HCT116 (cell line): ENCODE measurements at regions not wholly inside any gene's neighbourhood (a gene's known extent, or its start where the extent isn't known, plus 50 kb on each side); places are given as distances from the start of the nearest gene placed in this dataset.

Source experiments
- ATAC-seq: fragments of 200-7000 bp; cut with Tn5 transposase; 2 replicates; pipeline ENCODE4 v1.9.1; 2020; ENCODE audit warnings: mild to moderate bottlenecking, moderate library complexity
- BruUV-seq: library from RNA; stranded (reverse); fragments of 400-500 nt; replicated peaks from 2 replicates; lab custom pipeline; 2021; lab: Mats Ljungman, UMichigan
- CTCF ChIA-PET: fragments of 300-600 bp; sonication (Branson Sonifier 250); formaldehyde crosslinking; loops from one replicate; lab custom pipeline; 2021; ENCODE audit warnings: antibody characterized with exemption; lab: Charles Lee
- POLR2A ChIA-PET: fragments of 300-600, 350-600 bp; sonication (Branson Sonifier 250); formaldehyde crosslinking; loops from one replicate; lab custom pipeline; 2021; ENCODE audit warnings: antibody characterized with exemption; lab: Charles Lee
- RAD21 ChIA-PET, 2 experiments: fragments of 300-600 bp; sonication (Branson Sonifier 250); formaldehyde crosslinking; loops; one replicate each; lab custom pipeline; 2023; ENCODE audit warnings: low total read pairs in 2 of 2; ENCODE audit not compliant: uncharacterized antibody in 2 of 2, unreplicated experiment in 2 of 2, low non-redundant PET in 1 of 2; lab: Charles Lee
- DNase-seq: peaks from one replicate; pipeline ENCODE4 v3.0.0-alpha.2; 2010; ENCODE audit warnings: low read depth, low spot score
- H2AFZ ChIP-seq: fragments of 200-600 bp; shearing (Covaris generic), sonication (generic); 2 replicates; pipeline ENCODE4 v1.6.1; 2017; ENCODE audit warnings: low read depth, mixed run types, mixed read lengths, antibody characterized with exemption, low read length; ENCODE audit not compliant: poor library complexity, severe bottlenecking
- H3K27ac ChIP-seq: 2 replicates; pipeline ENCODE4 v1.5.1; 2012; ENCODE audit warnings: low read depth, low read length
- H3K27me3 ChIP-seq: fragments of 200-600 bp; sonication (generic); 2 replicates; pipeline ENCODE4 v1.6.1; 2016; ENCODE audit warnings: mixed run types, low read length, mixed read lengths; ENCODE audit not compliant: insufficient read depth
- H3K36me3 ChIP-seq, 2 experiments: fragments of 200-500 bp in 1 of 2; fragments of 200-600 bp in 1 of 2; sonication (Bioruptor generic) in 1 of 2; sonication (generic) in 1 of 2; 2 replicates each; pipeline versions ENCODE4 v1.5.1 to v1.6.1; 2014 to 2016; ENCODE audit warnings: low read length in 2 of 2, inconsistent platforms in 1 of 2, mixed read lengths in 1 of 2, mixed run types in 1 of 2; ENCODE audit not compliant: insufficient read depth in 2 of 2, control insufficient read depth in 1 of 2
- H3K4me1 ChIP-seq, 2 experiments: fragments of 200-600 bp in 1 of 2; sonication (generic) in 1 of 2; 2 replicates each; pipeline versions ENCODE4 v1.5.1 to v1.6.1; 2012 to 2017; ENCODE audit warnings: low read length in 2 of 2, inconsistent platforms in 1 of 2, mild to moderate bottlenecking in 1 of 2, mixed read lengths in 1 of 2, mixed run types in 1 of 2, moderate library complexity in 1 of 2; ENCODE audit not compliant: insufficient read depth in 2 of 2, control insufficient read depth in 1 of 2
- H3K4me2 ChIP-seq: fragments of 200-600 bp; sonication (generic); 2 replicates; pipeline ENCODE4 v1.6.1; 2017; ENCODE audit warnings: mixed run types, low read length, mixed read lengths
- H3K4me3 ChIP-seq, 2 experiments: fragments of 200-600 bp in 1 of 2; sonication (generic) in 1 of 2; replicated peaks in 1 of 2; 2 replicates each; pipeline ENCODE4 v1.5.1; 2011 to 2016; ENCODE audit warnings: low read length in 2 of 2, control low read depth in 1 of 2, low read depth in 1 of 2, mild to moderate bottlenecking in 1 of 2, mixed read lengths in 1 of 2, mixed run types in 1 of 2
- H3K79me2 ChIP-seq: fragments of 200-600 bp; sonication (generic); 2 replicates; pipeline ENCODE4 v1.6.1; 2017; ENCODE audit warnings: mild to moderate bottlenecking, mixed run types, low read length, moderate library complexity, mixed read lengths; ENCODE audit not compliant: insufficient read depth
- H3K9ac ChIP-seq: fragments of 200-600 bp; sonication (generic); 2 replicates; pipeline ENCODE4 v1.6.1; 2016; ENCODE audit warnings: low read length, mixed read lengths
- H3K9me2 ChIP-seq: fragments of 200-600 bp; sonication (generic), shearing (Covaris generic); 2 replicates; pipeline ENCODE4 v1.6.1; 2017; ENCODE audit warnings: mixed run types, mild to moderate bottlenecking, moderate library complexity; ENCODE audit not compliant: insufficient read depth
- H3K9me3 ChIP-seq, 2 experiments: fragments of 200-500 bp in 1 of 2; fragments of 200-600 bp in 1 of 2; sonication (Bioruptor generic) in 1 of 2; sonication (generic) in 1 of 2; 2 replicates each; pipeline ENCODE4 v1.6.1; 2014 to 2017; ENCODE audit warnings: low read length in 2 of 2, mixed read lengths in 2 of 2, inconsistent platforms in 1 of 2, low read depth in 1 of 2, mild to moderate bottlenecking in 1 of 2, mixed run types in 1 of 2, moderate library complexity in 1 of 2; ENCODE audit not compliant: control insufficient read depth in 1 of 2, insufficient read depth in 1 of 2
- H4K20me1 ChIP-seq: fragments of 200-600 bp; sonication (generic), shearing (Covaris generic); 2 replicates; pipeline ENCODE4 v1.6.1; 2017; ENCODE audit warnings: mixed run types, mild to moderate bottlenecking, moderate library complexity; ENCODE audit not compliant: insufficient read depth
- CBX3 ChIP-seq: IDR thresholded peaks from 2 replicates; pipeline ENCODE4 v1.6.1; 2012; ENCODE audit warnings: low read depth
- CTCF ChIP-seq, 3 experiments: fragments of 200-600 bp in 1 of 3; sonication (generic) in 1 of 3; IDR thresholded peaks in 2 of 3; conservative IDR thresholded peaks in 1 of 3; 2 replicates each; pipeline ENCODE4 v1.5.1; 2012 to 2017; ENCODE audit warnings: low read depth in 2 of 3, low read length in 2 of 3, antibody characterized with exemption in 1 of 3, borderline replicate concordance in 1 of 3, control low read depth in 1 of 3, mild to moderate bottlenecking in 1 of 3, mixed read lengths in 1 of 3, mixed run types in 1 of 3, moderate library complexity in 1 of 3; ENCODE audit not compliant: insufficient read depth in 1 of 3
- EGR1 ChIP-seq: IDR thresholded peaks from 2 replicates; pipeline ENCODE4 v1.6.1; 2012; ENCODE audit warnings: low read depth
- ELF1 ChIP-seq: IDR thresholded peaks from 2 replicates; pipeline ENCODE4 v1.6.1; 2012; ENCODE audit warnings: low read depth, borderline replicate concordance
- EZH2phosphoT487 ChIP-seq: fragments of 200-600 bp; IDR thresholded peaks from 2 replicates; pipeline ENCODE4 v1.6.1; 2018; ENCODE audit warnings: antibody characterized with exemption, borderline replicate concordance
- FOSL1 ChIP-seq: IDR thresholded peaks from 2 replicates; pipeline ENCODE4 v1.6.1; 2012; ENCODE audit warnings: low read depth
- JUND ChIP-seq: IDR thresholded peaks from 2 replicates; pipeline ENCODE4 v1.6.1; 2012
- POLR2AphosphoS5 ChIP-seq: IDR thresholded peaks from 2 replicates; pipeline ENCODE4 v1.6.1; 2011; ENCODE audit warnings: mild to moderate bottlenecking, low read depth, low read length, moderate library complexity
- SIN3A ChIP-seq: IDR thresholded peaks from 2 replicates; pipeline ENCODE4 v1.6.1; 2012; ENCODE audit warnings: low read depth
- SP1 ChIP-seq: IDR thresholded peaks from 2 replicates; pipeline ENCODE4 v1.6.1; 2012; ENCODE audit warnings: low read depth
- SRF ChIP-seq: IDR thresholded peaks from 2 replicates; pipeline ENCODE4 v1.6.1; 2012; ENCODE audit warnings: low read depth
- TCF7L2 ChIP-seq: IDR thresholded peaks from 2 replicates; pipeline ENCODE4 v1.7.0; 2011; ENCODE audit warnings: borderline replicate concordance, inconsistent platforms; ENCODE audit not compliant: insufficient read depth, insufficient read length; ENCODE audit errors: extremely low read depth
- YY1 ChIP-seq: IDR thresholded peaks from 2 replicates; pipeline ENCODE4 v1.6.1; 2011; ENCODE audit warnings: low read length, low read depth, moderate library complexity, mild to moderate bottlenecking; ENCODE audit not compliant: insufficient replicate concordance; ENCODE audit errors: extremely low read depth
- intact Hi-C: fragments of 100-400 bp; cut with micrococcal nuclease; formaldehyde crosslinking; loops from 2 replicates; pipeline ENCODE4 v1.10.0; 2022

- H3K36me3 ChIP-seq = no peaks in the 10 kb centered on the region
- H3K27me3 ChIP-seq = no peaks in the 10 kb centered on the region
- TF ChIP-seq SIN3A = no peak
- no peak for TF ChIP-seq POLR2AphosphoS5
- no peak for TF ChIP-seq CBX3
- TF ChIP-seq TCF7L2 = no peak
- TF ChIP-seq EGR1 = no peak
- no peak for TF ChIP-seq SRF
- no peak for TF ChIP-seq JUND
- TF ChIP-seq ELF1 = no peak
- TF ChIP-seq CTCF (IDR thresholded peaks at IDR 0.05 in 2 of 3, conservative IDR thresholded peaks at IDR 0.05 in 1 of 3; ENCODE audit: borderline replicate concordance in 1 of 3, insufficient read depth in 1 of 3, low read depth in 2 of 3, low read length in 2 of 3) = no peak
- no peak overlapping the region for H3K27ac ChIP-seq
- no peak for DNase-seq
- H3K4me3 ChIP-seq = no peak overlapping the region
- POLR2A ChIA-PET = no interaction called here
- H4K20me1 ChIP-seq = no peaks in the 10 kb centered on the region
- no peak overlapping the region for H2AFZ ChIP-seq
- intact Hi-C loops = no loop called here
- RAD21 ChIA-PET = no interaction called here
- H3K9me3 ChIP-seq = no peaks in the 10 kb centered on the region
- CTCF ChIA-PET = no interaction called here
- H3K79me2 ChIP-seq = no peaks in the 10 kb centered on the region
- H3K4me2 ChIP-seq = 0 out of 2 replicates have a peak overlapping the region, but pooled peaks have one; percentile 8
- H3K9me2 ChIP-seq = no peaks in the 10 kb centered on the region
- H3K9ac ChIP-seq = no peak overlapping the region
- BruUV-seq = no TSS peak
- no peak for ATAC-seq
- no peaks in the 10 kb centered on the region; a peak in 1 of 4 replicates for H3K4me1 ChIP-seq
Measured at GRCh38 chr2:100192825-100193224, 50.4 kb upstream of the AFF3 start.

- H3K27ac ChIP-seq = no peak overlapping the region
- no peaks in the 10 kb centered on the region for H3K36me3 ChIP-seq
- no peak overlapping the region for H3K9ac ChIP-seq
- DNase-seq = no peak
- no TSS peak for BruUV-seq
- no peaks in the 10 kb centered on the region for H3K27me3 ChIP-seq
- ChIA-PET CTCF (no interaction called here), POLR2A (no interaction called here), RAD21 (no interaction called here)
- no peaks in the 10 kb centered on the region; a peak in 1 of 4 replicates for H3K4me1 ChIP-seq
- H2AFZ ChIP-seq = no peak overlapping the region
- intact Hi-C loops = no loop called here
- no peak overlapping the region for H3K4me3 ChIP-seq
- H3K4me2 ChIP-seq = no peak overlapping the region
- no peak for TF ChIP-seq FOSL1
- TF ChIP-seq SP1 = no peak
- TF ChIP-seq EZH2phosphoT487 = no peak
- no peak for TF ChIP-seq YY1
- H4K20me1 ChIP-seq = no peaks in the 10 kb centered on the region
- no peaks in the 10 kb centered on the region for H3K9me2 ChIP-seq
- no peak for ATAC-seq
- no peaks in the 10 kb centered on the region for H3K79me2 ChIP-seq
- H3K9me3 ChIP-seq = no peaks in the 10 kb centered on the region
Measured at GRCh38 chr2:100192300-100192699, 49.9 kb upstream of the AFF3 start.
